HG02571 (cell line): ENCODE measurements at regions not wholly inside any gene's neighbourhood (a gene's known extent, or its start where the extent isn't known, plus 50 kb on each side); places are given as distances from the start of the nearest gene placed in this dataset.
A peak's percentile ranks its signal among the peaks of the same experiment; 100 is the strongest.

Experiments
- ATAC-seq: cut with Tn5 transposase; IDR thresholded peaks from one replicate; pipeline ENCODE4 v1.9.1; 2021; ENCODE audit warnings: mild to moderate bottlenecking, moderate library complexity; ENCODE audit not compliant: unreplicated experiment

DNA sequence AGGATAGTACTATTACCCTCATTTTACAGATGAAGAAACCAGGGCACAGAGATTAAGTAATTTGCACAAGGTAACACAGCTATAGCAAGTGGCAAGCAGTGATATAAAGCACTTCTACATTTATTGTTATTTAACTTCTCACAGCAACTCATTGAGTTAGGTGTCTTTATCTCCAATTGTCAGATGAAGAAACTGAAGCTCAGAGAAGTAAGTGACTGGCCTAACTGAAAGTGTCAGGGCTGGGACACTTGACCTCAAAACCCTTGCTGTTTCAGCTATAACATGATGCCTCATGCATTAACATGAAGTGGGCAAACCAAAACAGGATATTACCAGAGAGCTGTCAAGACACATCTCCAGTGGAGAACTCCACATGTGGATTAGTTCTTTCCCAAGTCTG lies 65.8 kb upstream of the LEKR1 start:
- peak; percentile 93 for ATAC-seq

GRCh38 chr3:156761007-156761406 lies 65.1 kb upstream of the LEKR1 start:
- no peak for ATAC-seq

GRCh38 chr3:156761713-156762451 lies 64.3 kb upstream of the LEKR1 start:
- ATAC-seq = no peak

- no peak for ATAC-seq
These were observed 63.4 kb upstream of the LEKR1 start for GRCh38 chr3:156762631-156763185.

- ATAC-seq = no peak
These were observed 62.8 kb upstream of the LEKR1 start for GRCh38 chr3:156763386-156763785.

- ATAC-seq = no peak
These were observed 62.0 kb upstream of the LEKR1 start for GRCh38 chr3:156763931-156764720.

GRCh38 chr3:156764751-156765150 lies 61.4 kb upstream of the LEKR1 start:
- no peak for ATAC-seq

DNA sequence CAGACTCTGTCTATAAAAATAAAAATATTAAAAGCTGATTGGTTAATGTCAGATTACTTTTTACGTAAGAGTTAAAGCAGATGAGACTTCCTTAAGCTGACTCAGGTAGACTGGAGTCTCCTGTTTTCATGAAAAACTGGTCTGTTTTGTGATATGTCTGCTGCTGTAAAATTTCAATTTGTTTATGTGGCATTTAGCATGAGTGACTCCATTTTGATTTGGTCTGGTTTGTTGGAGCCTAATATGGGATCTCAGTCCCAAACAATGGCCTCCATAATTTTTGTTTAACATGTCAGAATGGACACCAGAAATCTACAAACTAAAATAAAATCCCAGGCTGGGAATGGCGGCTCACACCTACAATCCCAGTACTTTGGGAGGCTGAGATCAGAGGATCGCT lies 57.8 kb upstream of the LEKR1 start:
- ATAC-seq = no peak

DNA sequence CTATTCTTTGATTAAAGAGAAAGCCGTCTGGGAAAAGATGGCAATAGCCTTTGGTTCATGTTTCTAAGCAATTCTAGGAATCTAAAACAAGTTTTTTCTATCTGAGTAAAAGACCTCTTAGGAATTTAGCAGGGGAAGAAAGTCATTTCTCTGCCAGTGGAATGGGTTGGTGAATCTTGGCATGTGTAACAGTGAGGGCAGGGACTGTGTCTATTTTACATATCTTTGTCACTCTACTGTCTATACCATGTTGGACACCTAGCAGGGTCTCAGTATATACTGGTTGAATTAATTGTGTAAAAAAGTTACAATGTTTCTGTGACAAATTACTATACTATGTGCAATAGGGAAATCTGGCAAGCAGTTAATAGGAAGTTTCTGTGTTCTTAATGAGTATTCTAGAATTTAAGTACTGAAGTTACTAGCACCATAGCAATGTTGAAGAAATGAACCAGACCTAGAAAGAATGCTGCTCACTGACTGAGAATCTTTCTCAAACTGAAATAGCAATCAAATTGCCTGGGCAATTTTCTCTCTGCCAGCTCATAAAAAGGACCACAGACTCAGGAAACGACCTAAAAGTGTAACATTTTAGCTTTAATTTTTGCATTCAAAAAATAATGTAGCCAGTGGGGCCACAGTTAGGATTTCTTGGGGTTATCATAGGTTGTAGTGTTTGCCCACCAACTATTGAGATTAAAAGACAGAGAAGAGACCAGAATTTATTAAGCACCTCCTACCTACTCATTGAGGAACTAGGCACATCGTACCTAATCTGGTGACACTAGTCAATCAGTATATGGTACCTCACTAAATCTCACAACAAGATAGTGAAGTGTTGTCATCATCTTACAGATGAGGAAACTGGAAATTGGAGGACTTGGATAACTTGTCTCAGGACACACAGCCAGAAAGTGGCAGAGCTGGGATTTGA lies 56.2 kb upstream of the LEKR1 start:
- ATAC-seq = no peak

- ATAC-seq = no peak
These were observed 55.3 kb upstream of the LEKR1 start for GRCh38 chr3:156770699-156771414.

DNA sequence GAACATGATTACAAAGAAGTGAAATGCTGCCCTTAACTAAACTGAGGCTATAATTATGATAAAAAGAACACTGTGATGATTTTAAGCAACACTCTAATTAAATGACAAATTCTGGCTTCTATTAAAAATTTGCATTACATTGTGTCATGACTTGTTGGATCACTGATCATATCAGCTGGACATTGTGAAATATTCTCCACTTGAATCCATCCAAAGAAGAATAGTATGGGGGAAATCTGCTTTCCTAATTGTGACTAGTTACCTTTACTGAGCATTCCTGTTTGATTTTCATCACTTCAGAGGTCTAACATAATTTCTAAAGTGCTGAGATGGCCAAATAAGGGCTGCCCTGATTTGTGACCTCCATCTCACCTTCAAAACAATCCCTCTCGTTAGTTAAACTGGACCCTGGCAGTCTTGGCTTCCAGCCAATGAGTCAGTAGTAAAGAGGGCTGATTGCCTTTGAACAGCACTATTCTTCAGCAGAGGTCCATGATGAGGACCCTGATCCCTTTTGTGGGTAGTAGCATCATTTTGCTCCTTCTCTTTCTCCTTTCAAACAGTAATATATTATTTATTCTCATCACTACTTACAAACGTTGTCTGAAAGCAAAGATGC lies 53.5 kb upstream of the LEKR1 start:
- no peak for ATAC-seq

DNA sequence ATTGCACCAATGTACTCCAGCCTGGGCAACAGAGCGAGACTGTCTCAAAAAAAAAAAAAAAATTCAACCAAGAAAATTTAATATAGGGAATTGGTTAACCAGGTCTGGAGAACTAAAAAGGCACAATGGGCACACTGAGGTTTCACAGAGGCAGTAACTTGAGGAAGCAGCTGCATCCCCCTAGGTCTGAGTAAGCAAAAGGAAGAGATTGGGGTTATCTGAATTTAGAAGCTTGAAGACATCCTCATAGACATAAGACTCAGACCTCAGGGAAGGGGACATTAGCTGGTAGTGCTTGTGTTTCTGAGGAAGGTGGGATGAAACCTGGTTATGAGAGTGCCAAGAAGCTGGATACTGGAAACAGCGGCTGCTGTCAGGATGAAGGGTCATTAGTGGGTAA lies 50.1 kb upstream of the LEKR1 start:
- no peak for ATAC-seq
